ENCODE measurements at regions not wholly inside any gene's neighbourhood (a gene's known extent, or its start where the extent isn't known, plus 50 kb on each side); places are given as distances from the start of the nearest gene placed in this dataset.

- no peaks in the 10 kb centered on the region for H3K36me3 ChIP-seq
- H3K27me3 ChIP-seq = no peaks in the 10 kb centered on the region
- no peak overlapping the region for H3K4me3 ChIP-seq
- TF ChIP-seq POLR2A (IDR thresholded peaks at IDR 0.05) = no peak
- TF ChIP-seq EP300 (IDR thresholded peaks at IDR 0.05) = no peak
- no peak for TF ChIP-seq CTCF (IDR thresholded peaks at IDR 0.05)
- H3K4me1 ChIP-seq = peaks cover 0 to 5% (median 0%) of the 10 kb centered on the region in 4 donors
- peaks cover 0 to 19% (median 0%) of the 10 kb centered on the region in 4 donors for H3K9me3 ChIP-seq
- no peak overlapping the region for H3K27ac ChIP-seq
- DNase-seq (ENCODE audit: low spot score in 2 of 2) = no peak
Observed at GRCh38 chr14:44372231-44372630, 134.9 kb downstream of the FSCB start.

GRCh38 chr14:44370727-44371126 is 136.4 kb downstream of the FSCB start:
- no peaks in the 10 kb centered on the region for H3K27me3 ChIP-seq
- no peak for TF ChIP-seq CTCF (IDR thresholded peaks at IDR 0.05)
- no peak for TF ChIP-seq POLR2A (IDR thresholded peaks at IDR 0.05)
- TF ChIP-seq EP300 (IDR thresholded peaks at IDR 0.05) = no peak
- 20 to 22% methylated on average over 1 of the region's 1 CpG for WGBS, 2 donors
- no peaks in the 10 kb centered on the region for H3K36me3 ChIP-seq
- H3K9me3 ChIP-seq = peaks cover 0 to 10% (median 0%) of the 10 kb centered on the region in 4 donors
- peaks cover 0 to 5% (median 0%) of the 10 kb centered on the region in 4 donors for H3K4me1 ChIP-seq
- no peak overlapping the region for H3K4me3 ChIP-seq
- H3K27ac ChIP-seq = no peak overlapping the region
- no peak for DNase-seq (ENCODE audit: low spot score in 2 of 2)

GRCh38 chr14:44369401-44370123 is 137.5 kb downstream of the FSCB start:
- Histone ChIP-seq H3K4me1 (peaks cover 0 to 5% (median 0%) of the 10 kb centered on the region in 4 donors), H3K4me3 (no peak overlapping the region), H3K27me3 (no peaks in the 10 kb centered on the region), H3K36me3 (no peaks in the 10 kb centered on the region), H3K27ac (no peak overlapping the region), H3K9me3 (peaks cover 0 to 4% (median 0%) of the 10 kb centered on the region in 4 donors)
- DNase-seq (ENCODE audit: low spot score in 2 of 2) = no peak
- TF ChIP-seq EP300 (IDR thresholded peaks at IDR 0.05) (no peak), CTCF (IDR thresholded peaks at IDR 0.05) (no peak), POLR2A (IDR thresholded peaks at IDR 0.05) (no peak)

- Histone ChIP-seq H3K4me3 (no peak overlapping the region), H3K27me3 (no peaks in the 10 kb centered on the region), H3K36me3 (no peaks in the 10 kb centered on the region), H3K27ac (no peak overlapping the region), H3K4me1 (no peaks in the 10 kb centered on the region), H3K9me3 (no peaks in the 10 kb centered on the region)
- WGBS, 2 donors = 74 to 75% methylated on average over 2 of the region's 2 CpGs
- TF ChIP-seq POLR2A (IDR thresholded peaks at IDR 0.05) (no peak), CTCF (IDR thresholded peaks at IDR 0.05) (no peak), EP300 (IDR thresholded peaks at IDR 0.05) (no peak)
- no peak for DNase-seq (ENCODE audit: low spot score in 2 of 2)
Observed at GRCh38 chr14:44361083-44361482, 146.0 kb downstream of the FSCB start.

GRCh38 chr14:44353805-44354204 is 153.3 kb downstream of the FSCB start:
- DNase-seq (ENCODE audit: low spot score in 2 of 2) = no peak

More at GRCh38 chr14:44353805-44354204, 153.3 kb downstream of the FSCB start:
- no peak overlapping the region for H3K4me3 ChIP-seq
- H3K27me3 ChIP-seq = no peaks in the 10 kb centered on the region
- 89 to 92% methylated on average over 3 of the region's 3 CpGs for WGBS, 2 donors
- no peaks in the 10 kb centered on the region for H3K9me3 ChIP-seq
- H3K4me1 ChIP-seq = no peaks in the 10 kb centered on the region
- H3K27ac ChIP-seq = no peak overlapping the region
- TF ChIP-seq EP300 (IDR thresholded peaks at IDR 0.05) (no peak), CTCF (IDR thresholded peaks at IDR 0.05) (no peak), POLR2A (IDR thresholded peaks at IDR 0.05) (no peak)
- no peaks in the 10 kb centered on the region for H3K36me3 ChIP-seq
